GM18867 (cell line): ENCODE measurements at regions not wholly inside any gene's neighbourhood (a gene's known extent, or its start where the extent isn't known, plus 50 kb on each side); places are given as distances from the start of the nearest gene placed in this dataset.

ENCODE experiments used
- ATAC-seq: cut with Tn5 transposase; IDR thresholded peaks from one replicate; pipeline ENCODE4 v1.9.1; 2021; ENCODE audit warnings: mild to moderate bottlenecking, moderate library complexity; ENCODE audit not compliant: unreplicated experiment

GRCh38 chr20:19807946-19808330 is 49.9 kb downstream of the RIN2 start:
- ATAC-seq: no peak

GRCh38 chr20:19808498-19808897 is 50.4 kb downstream of the RIN2 start:
- ATAC-seq: no peak

GRCh38 chr20:19809505-19809904 is 51.4 kb downstream of the RIN2 start:
- no peak for ATAC-seq

- ATAC-seq: no peak
Observed at GRCh38 chr20:19811231-19811630, 53.2 kb downstream of the RIN2 start.

GRCh38 chr20:19812056-19812455 is 54.0 kb downstream of the RIN2 start:
- no peak for ATAC-seq

GRCh38 chr20:19812696-19813095 is 54.6 kb downstream of the RIN2 start:
- no peak for ATAC-seq

DNA sequence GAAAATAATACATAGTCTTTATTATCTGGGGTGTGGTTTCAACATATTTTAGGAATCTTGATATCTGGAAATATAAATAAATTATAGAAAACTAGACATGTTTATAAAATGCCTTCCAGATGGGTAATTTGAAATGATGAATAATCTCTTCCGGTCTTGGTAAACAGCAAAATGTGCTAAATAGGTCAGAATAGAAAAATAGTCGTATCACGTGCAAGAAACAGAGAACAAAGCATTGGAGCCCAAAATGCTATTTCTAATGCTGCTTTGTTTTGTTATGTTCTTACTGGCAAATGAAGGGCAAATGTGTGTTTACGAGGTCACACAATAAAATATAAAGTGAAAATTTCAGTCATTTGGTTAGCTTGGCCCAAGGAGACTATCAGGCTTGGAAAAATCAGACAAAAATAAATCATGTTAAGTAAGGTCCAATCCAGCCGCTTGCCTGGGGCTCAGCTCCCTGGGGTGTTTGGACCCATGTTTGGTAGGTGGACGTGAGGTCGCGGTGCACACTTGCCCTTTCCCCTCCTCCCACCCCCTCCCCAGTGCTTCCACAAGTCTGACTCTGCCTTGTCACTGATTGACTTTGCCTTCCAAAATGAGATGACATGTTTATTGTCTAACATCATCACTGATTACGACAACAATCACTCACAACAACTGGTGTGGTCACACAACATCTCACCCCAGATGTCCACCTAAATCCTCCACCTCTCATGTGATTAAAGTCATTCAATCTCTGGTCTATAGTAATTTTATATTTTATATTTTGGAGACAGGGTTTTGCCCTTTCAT is 56.0 kb downstream of the RIN2 start:
- no peak for ATAC-seq

DNA sequence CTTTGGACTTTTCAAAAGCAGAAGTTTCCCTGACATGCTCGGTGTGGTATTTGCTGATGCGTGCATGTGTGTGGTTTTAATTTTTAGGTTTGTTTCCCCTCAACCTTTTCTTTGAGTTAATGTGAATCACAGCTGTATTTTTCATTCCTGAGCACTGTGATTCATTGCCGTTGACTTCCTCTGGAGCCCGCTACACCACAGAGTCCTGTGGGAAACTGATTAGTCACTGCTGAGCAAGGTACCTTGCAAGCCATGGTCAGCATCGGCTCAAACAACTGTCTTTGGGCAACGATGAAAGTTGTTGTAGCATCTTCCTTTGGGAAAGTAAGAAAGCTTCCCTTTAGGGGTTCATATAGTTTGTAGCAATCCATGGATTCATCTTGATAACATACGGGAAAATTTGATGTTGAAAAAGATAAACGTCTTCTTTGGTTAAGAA is 57.5 kb downstream of the RIN2 start:
- no peak for ATAC-seq

DNA sequence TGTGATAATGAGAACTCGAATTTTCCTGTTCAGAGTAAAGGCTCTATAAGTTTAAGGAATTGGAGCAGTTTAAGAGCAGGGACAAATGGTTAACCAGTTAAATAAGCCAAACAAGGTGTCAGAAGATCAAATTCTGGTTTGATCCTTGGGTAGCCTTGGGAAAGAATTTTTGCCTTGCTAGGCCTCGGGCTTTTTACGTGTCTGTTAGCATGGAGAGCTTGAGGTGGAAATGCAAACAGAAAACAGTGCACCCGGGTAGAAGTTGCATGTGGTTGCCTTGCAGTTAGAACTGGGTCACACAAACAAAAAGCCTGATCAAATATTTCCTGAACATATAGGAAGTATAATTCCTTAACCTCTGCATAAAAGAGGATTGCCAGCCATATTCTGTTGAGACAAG is 58.3 kb downstream of the RIN2 start:
- no peak for ATAC-seq

DNA sequence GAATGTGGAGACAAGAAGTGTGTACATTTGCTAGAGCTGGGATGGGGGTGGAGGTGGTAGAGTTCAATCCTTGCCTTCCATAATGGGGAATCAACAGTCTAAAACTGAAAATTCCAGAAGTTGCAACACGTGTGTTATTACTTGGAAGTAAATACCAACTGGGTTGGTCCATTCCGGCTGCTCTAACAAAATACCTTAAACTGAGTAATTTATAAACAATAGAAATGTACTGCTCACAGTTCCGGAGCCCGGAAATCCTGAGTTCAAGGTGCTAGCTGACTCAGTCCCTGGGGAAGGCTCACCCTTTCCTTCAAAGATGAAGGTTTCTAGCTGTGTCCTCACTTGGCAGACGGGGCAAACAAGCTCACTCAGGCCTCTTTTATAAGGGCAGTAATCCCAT is 59.0 kb downstream of the RIN2 start:
- ATAC-seq: no peak

DNA sequence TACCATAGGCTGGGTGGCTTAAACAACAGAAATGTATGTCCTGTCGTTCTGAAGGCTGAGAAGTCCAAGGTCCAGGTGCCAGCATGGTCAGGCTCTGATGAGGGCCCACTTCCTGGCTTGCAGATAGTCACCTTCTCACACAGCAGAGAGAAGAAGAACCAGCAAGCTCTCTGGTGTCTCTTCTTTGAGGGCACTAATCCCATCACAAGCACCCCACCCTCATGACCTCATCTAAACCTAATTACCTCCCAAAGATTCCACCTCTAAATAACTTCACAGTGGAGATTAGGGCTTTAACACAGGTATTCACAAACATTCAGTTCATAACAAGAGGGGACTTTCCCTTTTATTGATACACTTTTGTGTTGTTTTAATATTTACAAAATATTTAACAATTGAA is 61.1 kb downstream of the RIN2 start:
- ATAC-seq: no peak

DNA sequence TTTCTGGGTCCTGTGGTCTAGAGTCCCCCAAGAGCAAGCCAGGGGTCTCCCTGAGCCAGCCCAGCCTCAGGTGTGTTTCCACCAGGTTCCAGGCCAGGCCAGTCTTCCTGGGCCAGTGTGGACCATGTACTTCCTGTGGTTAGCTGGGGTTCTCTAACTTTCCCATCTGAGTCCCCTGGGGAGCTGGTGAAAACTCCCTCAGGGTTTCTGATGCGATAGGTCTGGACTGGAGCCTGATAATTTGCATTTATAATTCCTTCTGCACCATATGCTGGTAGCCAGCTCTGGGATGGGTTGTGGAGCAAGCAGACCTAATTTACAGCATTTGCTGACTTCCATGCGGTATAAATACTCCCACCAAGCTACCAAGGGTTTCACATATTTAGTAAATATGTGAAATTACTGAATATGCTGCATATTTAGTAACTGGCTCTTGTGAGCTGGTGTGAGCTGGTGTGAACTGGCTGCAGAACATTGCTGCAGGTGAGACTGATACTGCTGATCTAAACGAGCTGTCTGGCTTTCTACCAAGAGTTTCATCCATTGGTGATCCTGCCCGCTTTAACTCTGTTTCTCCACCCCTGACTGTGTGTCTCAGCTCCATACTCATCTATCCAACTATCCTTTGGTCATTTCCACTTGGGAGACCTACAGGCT is 62.6 kb downstream of the RIN2 start:
- no peak for ATAC-seq

DNA sequence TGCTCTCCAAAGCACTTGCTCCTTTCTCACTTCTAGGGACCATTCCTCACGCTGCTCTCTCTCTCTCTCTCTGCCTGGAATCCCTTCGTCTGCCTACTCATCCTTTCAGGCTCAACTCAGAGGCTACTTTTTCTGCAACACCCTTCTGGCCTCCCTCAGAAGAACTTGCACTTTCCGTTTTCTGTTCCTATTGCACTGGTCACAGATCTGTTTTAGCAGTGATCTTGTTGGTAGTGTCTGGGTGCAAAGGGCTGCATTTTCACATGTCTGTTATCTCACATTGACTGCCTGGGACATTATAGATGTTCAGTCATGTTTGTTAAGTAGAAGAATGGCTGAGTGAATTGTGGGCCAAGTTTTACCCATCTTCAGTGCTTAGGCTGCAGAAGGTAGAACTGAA is 63.5 kb downstream of the RIN2 start:
- ATAC-seq: no peak

GRCh38 chr20:19823216-19823615 is 65.2 kb downstream of the RIN2 start:
- ATAC-seq: no peak

DNA sequence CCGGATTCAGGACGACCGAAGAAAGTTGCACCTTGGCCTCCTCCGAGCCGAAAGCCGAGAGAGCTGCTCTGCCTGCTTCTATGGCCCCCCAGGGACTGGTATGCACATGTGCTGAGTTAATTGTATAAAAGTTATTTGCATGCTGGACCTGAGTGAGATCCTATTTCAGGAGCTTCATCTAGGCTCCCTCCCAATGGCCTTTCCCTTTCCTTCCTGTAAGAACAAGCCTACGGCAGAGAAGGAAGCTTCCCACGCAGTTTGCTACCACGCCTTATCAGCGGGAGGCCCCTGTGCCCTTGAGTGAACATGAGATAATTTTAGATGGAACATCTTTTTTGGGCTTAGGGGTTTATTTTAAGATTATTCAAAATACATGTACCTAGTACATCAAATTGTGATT is 65.9 kb downstream of the RIN2 start:
- no peak for ATAC-seq

DNA sequence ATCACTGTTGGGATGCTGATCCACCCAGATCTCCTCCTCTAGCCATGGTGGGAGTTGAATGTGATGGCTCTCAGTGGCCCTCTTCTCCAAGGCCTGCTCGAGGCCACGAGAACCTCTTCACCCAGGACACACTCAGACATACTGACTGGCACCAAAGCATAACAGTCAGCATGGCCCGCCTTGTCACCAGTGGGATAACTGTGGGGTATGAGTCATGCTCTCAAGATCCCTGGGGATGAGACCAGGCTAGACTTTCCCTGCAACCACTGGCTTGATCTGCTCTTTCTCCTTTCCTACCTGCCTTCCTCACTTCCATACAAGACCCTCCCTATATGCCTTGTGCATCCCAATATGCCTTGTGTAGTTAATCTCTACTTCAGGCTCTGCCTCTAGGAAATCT is 66.8 kb downstream of the RIN2 start:
- ATAC-seq: no peak

- ATAC-seq: no peak
Observed at GRCh38 chr20:19826179-19826914, 68.3 kb downstream of the RIN2 start.

DNA sequence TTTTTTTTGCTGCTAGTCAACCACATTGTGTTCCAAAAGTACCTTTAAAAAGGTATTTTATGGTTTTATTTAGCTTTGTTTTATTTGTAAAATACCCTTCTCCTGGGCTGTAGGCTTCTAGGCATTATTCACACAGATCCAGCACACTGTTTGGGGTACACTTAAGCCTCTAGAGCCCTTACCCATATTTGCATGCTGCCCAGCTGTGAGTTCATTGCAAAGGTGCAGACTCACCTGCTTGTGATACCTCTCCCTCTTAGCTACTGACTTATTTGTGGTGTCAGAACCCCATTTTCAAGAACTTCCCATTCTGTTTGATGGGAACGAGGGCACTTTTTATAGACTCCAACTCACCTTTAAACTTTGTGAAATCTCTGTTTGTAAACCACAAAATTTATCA is 69.8 kb downstream of the RIN2 start:
- peak; percentile 35 for ATAC-seq

DNA sequence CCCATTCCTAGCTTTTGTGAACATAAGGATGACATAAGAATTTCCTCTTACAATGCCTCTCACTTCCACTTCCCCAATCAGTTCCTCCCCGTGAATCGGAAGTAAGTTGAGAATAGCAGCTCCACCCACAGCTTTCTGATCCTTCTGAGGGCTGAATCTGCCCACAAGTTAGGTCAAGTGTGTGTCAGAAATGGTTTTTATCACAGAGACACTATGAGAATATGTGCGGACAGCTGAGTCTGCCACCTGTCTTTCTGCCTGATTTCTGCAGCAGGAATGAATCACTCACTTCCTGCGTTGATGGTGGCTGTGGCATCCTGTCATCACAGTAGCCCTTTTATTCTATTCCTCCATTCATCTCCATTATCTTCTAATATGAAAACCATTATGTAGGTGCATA is 70.2 kb downstream of the RIN2 start:
- peak; percentile 97 for ATAC-seq

DNA sequence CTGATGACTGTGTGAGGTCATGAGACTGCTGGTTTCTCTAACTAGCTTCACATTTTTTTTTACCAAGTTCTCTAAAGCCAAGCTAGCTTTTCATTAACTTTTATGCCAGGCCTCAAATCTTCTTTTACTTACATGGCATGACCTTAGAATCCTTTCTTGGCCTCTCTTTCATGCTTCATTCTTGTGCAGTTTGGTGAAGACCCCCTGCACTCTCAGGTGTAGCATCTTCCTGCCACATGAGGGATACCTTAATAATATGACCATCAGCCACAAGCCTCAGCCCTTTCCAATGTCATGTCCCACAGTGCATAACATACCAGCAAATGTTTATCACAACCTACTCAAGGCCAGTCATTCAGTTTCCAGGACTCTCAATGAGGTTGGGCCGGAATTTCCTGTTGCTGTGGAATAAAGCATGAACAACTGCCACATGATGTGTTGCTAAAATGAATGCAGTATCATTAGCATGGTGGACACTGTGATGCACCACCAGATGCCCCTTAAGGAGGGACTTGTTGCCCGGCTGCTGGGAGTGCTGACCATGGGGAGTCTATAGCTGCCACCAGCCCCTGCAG is 72.2 kb downstream of the RIN2 start:
- ATAC-seq: no peak

DNA sequence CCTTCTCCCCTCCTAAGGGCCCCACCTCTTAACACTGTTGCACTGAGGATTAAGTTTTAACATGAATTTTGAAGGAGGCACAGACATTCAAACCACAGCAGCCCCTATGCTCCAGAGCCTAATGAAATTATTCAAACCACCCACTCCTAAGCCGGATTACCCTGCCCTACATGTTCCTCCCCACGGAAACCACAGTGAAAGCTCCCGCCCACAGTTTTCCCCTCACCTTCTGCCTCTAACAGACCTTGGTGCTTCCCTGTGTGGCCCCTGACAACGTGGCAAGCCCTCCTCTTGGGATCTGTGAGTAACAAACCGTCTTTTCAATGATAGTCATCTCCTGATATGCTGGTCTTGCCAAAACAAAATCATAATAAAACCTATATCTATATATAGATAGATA is 74.8 kb downstream of the RIN2 start:
- ATAC-seq: no peak

GRCh38 chr20:19833395-19833794 is 75.3 kb downstream of the RIN2 start:
- no peak for ATAC-seq
